ENCODE measurements at regions not wholly inside any gene's neighbourhood (a gene's known extent, or its start where the extent isn't known, plus 50 kb on each side); places are given as distances from the start of the nearest gene placed in this dataset.
"Not testable (repeated sequence)": the region's sequence is repeated elsewhere in the genome, so short reads cannot be mapped to it uniquely, and the experiment has no call there.

- DNase-seq (ENCODE audit: low read depth), result no peak
Observed at GRCh38 chr4:7141151-7141834, 51.0 kb upstream of the SORCS2 start.

- DNase-seq (ENCODE audit: low read depth), result no peak
Observed at GRCh38 chr4:7140692-7141069, 51.7 kb upstream of the SORCS2 start.

- no peak for DNase-seq (ENCODE audit: low read depth)
Observed at GRCh38 chr4:7140062-7140691, 52.2 kb upstream of the SORCS2 start.

GRCh38 chr4:7139167-7139982, 53.0 kb upstream of the SORCS2 start:
- DNase-seq (ENCODE audit: low read depth), result no peak

GRCh38 chr4:7138223-7139166, 53.8 kb upstream of the SORCS2 start:
- no peak for DNase-seq (ENCODE audit: low read depth)

- no peak for DNase-seq (ENCODE audit: low read depth)
Observed at GRCh38 chr4:7137326-7138200, 54.8 kb upstream of the SORCS2 start.

GRCh38 chr4:7136351-7136750, 56.0 kb upstream of the SORCS2 start:
- no peak for DNase-seq (ENCODE audit: low read depth)

- no peak for DNase-seq (ENCODE audit: low read depth)
Observed at GRCh38 chr4:7135389-7135746, 57.0 kb upstream of the SORCS2 start.

GRCh38 chr4:7134737-7135388, 57.5 kb upstream of the SORCS2 start:
- DNase-seq (ENCODE audit: low read depth), result peak; percentile 87

- DNase-seq (ENCODE audit: low read depth), result not testable (repeated sequence)
Observed at GRCh38 chr4:7133818-7134650, 58.3 kb upstream of the SORCS2 start.

GRCh38 chr4:7132730-7133582, 59.4 kb upstream of the SORCS2 start:
- DNase-seq (ENCODE audit: low read depth), result peak; percentile 34

GRCh38 chr4:7132249-7132648, 60.1 kb upstream of the SORCS2 start:
- DNase-seq (ENCODE audit: low read depth), result no peak

- DNase-seq (ENCODE audit: low read depth), result no peak
Observed at GRCh38 chr4:7131498-7132031, 60.8 kb upstream of the SORCS2 start.

GRCh38 chr4:7130621-7131211, 61.6 kb upstream of the SORCS2 start:
- no peak for DNase-seq (ENCODE audit: low read depth)

- DNase-seq (ENCODE audit: low read depth), result no peak
Observed at GRCh38 chr4:7129871-7130620, 62.2 kb upstream of the GRPEL1 start.

- no peak for DNase-seq (ENCODE audit: low read depth)
Observed at GRCh38 chr4:7128644-7129043, 60.8 kb upstream of the GRPEL1 start.

- no peak for DNase-seq (ENCODE audit: low read depth)
Observed at GRCh38 chr4:7128234-7128633, 60.4 kb upstream of the GRPEL1 start.
